Coronary artery (tissue), 2 donors: ENCODE measurements at regions not wholly inside any gene's neighbourhood (a gene's known extent, or its start where the extent isn't known, plus 50 kb on each side); places are given as distances from the start of the nearest gene placed in this dataset.

Experiments
- DNase-seq: peaks from one replicate; pipeline ENCODE4 v3.0.0-alpha.2; 2017; ENCODE audit warnings: low spot score
- H3K27ac ChIP-seq, 2 donors: fragments of 200-600 bp; sonication (generic); one replicate each; pipeline ENCODE4 v1.5.1; 2016 to 2019
- H3K4me3 ChIP-seq: fragments of 200-600 bp; sonication (generic); 2 replicates; pipeline ENCODE4 v1.5.1; 2016; ENCODE audit warnings: mild to moderate bottlenecking, moderate library complexity
- CTCF ChIP-seq: fragments of 200-600 bp; sonication (generic); IDR thresholded peaks from one replicate; pipeline ENCODE4 v1.5.1; 2019; ENCODE audit warnings: antibody characterized with exemption

DNA sequence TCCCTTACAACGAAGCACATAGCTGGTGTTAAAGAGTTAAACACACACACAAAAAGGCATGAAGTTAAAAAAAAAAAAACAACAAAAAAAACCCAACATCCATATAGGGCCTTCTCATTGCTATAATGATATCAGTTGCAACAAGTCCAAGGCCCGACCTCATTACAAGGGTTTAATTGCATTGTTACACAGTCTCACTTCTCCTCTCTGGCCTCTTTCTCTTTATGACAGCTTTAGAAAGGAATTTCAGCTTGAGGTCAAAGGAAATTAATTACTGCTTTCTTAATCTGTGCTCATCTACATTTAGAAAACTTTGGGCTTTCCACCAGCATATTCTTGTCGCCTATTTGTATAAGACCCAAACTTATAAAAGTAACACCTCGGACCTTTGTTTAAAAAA, 342.1 kb downstream of the NR2F2 start:
- no peak for DNase-seq
- Histone ChIP-seq H3K4me3 (no peak overlapping the region), H3K27ac (no peak overlapping the region)
- TF ChIP-seq CTCF, result no peak

GRCh38 chr15:96678386-96678785, 347.9 kb downstream of the NR2F2 start:
- no peak for DNase-seq
- TF ChIP-seq CTCF, result no peak
- Histone ChIP-seq H3K4me3 (no peak overlapping the region), H3K27ac (no peak overlapping the region)

GRCh38 chr15:96687388-96688107, 357.0 kb downstream of the NR2F2 start:
- TF ChIP-seq CTCF, result no peak
- Histone ChIP-seq H3K4me3 (no peak overlapping the region), H3K27ac (no peak overlapping the region)
- DNase-seq, result no peak

- no peak for TF ChIP-seq CTCF
- DNase-seq, result no peak
These were observed 360.2 kb downstream of the NR2F2 start for GRCh38 chr15:96690733-96691132.

GRCh38 chr15:96692826-96693225, 362.3 kb downstream of the NR2F2 start:
- TF ChIP-seq CTCF, result no peak
- Histone ChIP-seq H3K4me3 (no peak overlapping the region), H3K27ac (no peak overlapping the region)
- no peak for DNase-seq

More at GRCh38 chr15:96690733-96691132, 360.2 kb downstream of the NR2F2 start:
- Histone ChIP-seq H3K27ac (no peak overlapping the region), H3K4me3 (no peak overlapping the region)

DNA sequence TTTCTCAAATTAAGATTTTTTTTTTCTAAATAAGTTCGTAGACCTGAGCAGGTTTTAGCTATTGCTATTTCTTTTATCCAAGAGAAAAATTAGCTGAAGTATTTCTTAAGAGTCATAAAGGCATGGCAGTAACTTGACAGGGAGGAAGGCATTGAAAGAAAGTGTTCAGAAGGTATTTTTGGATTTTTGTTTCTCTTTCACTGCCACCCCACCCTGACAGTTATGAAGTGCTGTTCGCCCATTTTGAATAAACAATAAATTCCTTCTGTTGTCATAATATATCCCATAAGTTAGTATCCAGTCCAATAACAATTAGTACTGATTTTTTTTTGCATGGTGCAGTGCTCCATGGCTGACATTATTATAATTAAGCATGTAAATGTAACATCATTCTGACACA, 363.0 kb downstream of the NR2F2 start:
- TF ChIP-seq CTCF, result no peak
- no peak for DNase-seq
- Histone ChIP-seq H3K27ac (no peak overlapping the region), H3K4me3 (no peak overlapping the region)

- no peak for TF ChIP-seq CTCF
- Histone ChIP-seq H3K4me3 (no peak overlapping the region), H3K27ac (no peak overlapping the region)
- no peak for DNase-seq
These were observed 363.6 kb downstream of the NR2F2 start for GRCh38 chr15:96693990-96694517.
